DOHH2 (cell line): ENCODE measurements at regions not wholly inside any gene's neighbourhood (a gene's known extent, or its start where the extent isn't known, plus 50 kb on each side); places are given as distances from the start of the nearest gene placed in this dataset.

Experiments
- H3F3A ChIP-seq: fragments of 200-600 bp; sonication (generic), shearing (Covaris generic); 2 replicates; pipeline ENCODE4 v1.6.0; 2016; ENCODE audit warnings: antibody characterized with exemption, mild to moderate bottlenecking; ENCODE audit not compliant: control insufficient read depth, insufficient read depth
- H3K27ac ChIP-seq: fragments of 200-600 bp; sonication (generic); 2 replicates; pipeline ENCODE4 v1.5.1; 2014; ENCODE audit warnings: low read depth, mild to moderate bottlenecking, low read length, moderate library complexity
- H3K27me3 ChIP-seq: fragments of 200-600 bp; sonication (generic); 2 replicates; pipeline ENCODE4 v1.6.1; 2014; ENCODE audit warnings: mild to moderate bottlenecking, low read length, mixed read lengths; ENCODE audit not compliant: control insufficient read depth
- H3K36me3 ChIP-seq: fragments of 200-600 bp; sonication (generic); 2 replicates; pipeline ENCODE4 v1.6.1; 2014; ENCODE audit warnings: mild to moderate bottlenecking, low read length, moderate library complexity, mixed read lengths; ENCODE audit not compliant: control insufficient read depth
- H3K4me1 ChIP-seq: fragments of 200-600 bp; sonication (generic); 2 replicates; pipeline ENCODE4 v1.6.1; 2014; ENCODE audit warnings: mild to moderate bottlenecking, low read length, mixed read lengths; ENCODE audit not compliant: control insufficient read depth
- H3K4me2 ChIP-seq: fragments of 200-600 bp; sonication (generic); 2 replicates; pipeline ENCODE4 v1.6.0; 2014; ENCODE audit warnings: mild to moderate bottlenecking, low read length, moderate library complexity
- H3K4me3 ChIP-seq: fragments of 200-600 bp; sonication (generic); 2 replicates; pipeline ENCODE4 v1.5.1; 2014; ENCODE audit warnings: mild to moderate bottlenecking, low read length, mixed read lengths
- H3K79me2 ChIP-seq: fragments of 200-600 bp; sonication (generic); 2 replicates; pipeline ENCODE4 v1.6.1; 2014; ENCODE audit warnings: mild to moderate bottlenecking, low read length, mixed read lengths; ENCODE audit not compliant: control insufficient read depth
- H3K9me2 ChIP-seq: fragments of 200-600 bp; sonication (generic); replicated peaks from 2 replicates; pipeline ENCODE4 v1.6.1; 2014; ENCODE audit warnings: mild to moderate bottlenecking, low read length, mixed read lengths; ENCODE audit not compliant: control insufficient read depth
- H3K9me3 ChIP-seq: fragments of 200-600 bp; sonication (generic); 2 replicates; pipeline ENCODE4 v1.6.1; 2014; ENCODE audit warnings: antibody characterized with exemption, low read length, mixed read lengths; ENCODE audit not compliant: control insufficient read depth, insufficient read depth
- H4K20me1 ChIP-seq: fragments of 200-600 bp; sonication (generic); 2 replicates; pipeline ENCODE4 v1.6.0; 2014; ENCODE audit warnings: low read depth, mild to moderate bottlenecking, antibody characterized with exemption, low read length, moderate library complexity; ENCODE audit not compliant: control insufficient read depth, insufficient read depth
- CTCF ChIP-seq: fragments of 200-600 bp; sonication (generic); IDR thresholded peaks from one replicate; pipeline ENCODE4 v1.5.1; 2014; ENCODE audit warnings: antibody characterized with exemption, mild to moderate bottlenecking, low read depth, low read length; ENCODE audit not compliant: poor library complexity, severe bottlenecking
- EZH2phosphoT487 ChIP-seq: fragments of 200-600 bp; sonication (generic); IDR thresholded peaks from 2 replicates; pipeline ENCODE4 v1.6.1; 2017; ENCODE audit warnings: borderline replicate concordance, mild to moderate bottlenecking, antibody characterized with exemption, low read length, moderate library complexity, mixed read lengths

GRCh38 chr3:98982351-98982750 lies 80.9 kb upstream of the DCBLD2 start:
- H3K36me3 ChIP-seq, result no peaks in the 10 kb centered on the region
- no peaks in the 10 kb centered on the region for H4K20me1 ChIP-seq
- H3K9me2 ChIP-seq, result no peaks in the 10 kb centered on the region
- TF ChIP-seq EZH2phosphoT487 (no peak), CTCF (no peak)
- no peaks in the 10 kb centered on the region for H3K79me2 ChIP-seq
- H3K27me3 ChIP-seq, result no peaks in the 10 kb centered on the region
- no peak overlapping the region for H3K4me3 ChIP-seq
- H3K9me3 ChIP-seq, result no peaks in the 10 kb centered on the region
- no peak overlapping the region for H3K4me2 ChIP-seq
- no peaks in the 10 kb centered on the region for H3F3A ChIP-seq
- H3K27ac ChIP-seq, result no peak overlapping the region
- peaks cover 4% of the 10 kb centered on the region for H3K4me1 ChIP-seq

- H3K4me2 ChIP-seq, result no peak overlapping the region
- TF ChIP-seq CTCF (no peak), EZH2phosphoT487 (no peak)
- H3F3A ChIP-seq, result no peaks in the 10 kb centered on the region
- H3K36me3 ChIP-seq, result no peaks in the 10 kb centered on the region
- H3K27me3 ChIP-seq, result no peaks in the 10 kb centered on the region
- H4K20me1 ChIP-seq, result no peaks in the 10 kb centered on the region
- H3K4me1 ChIP-seq, result peaks cover 2% of the 10 kb centered on the region
- no peak overlapping the region for H3K4me3 ChIP-seq
- no peaks in the 10 kb centered on the region for H3K9me2 ChIP-seq
- H3K9me3 ChIP-seq, result no peaks in the 10 kb centered on the region
- no peak overlapping the region for H3K27ac ChIP-seq
- H3K79me2 ChIP-seq, result no peaks in the 10 kb centered on the region
Observed at GRCh38 chr3:98980915-98981596, 79.6 kb upstream of the DCBLD2 start.

- Histone ChIP-seq H3K4me1 (no peaks in the 10 kb centered on the region), H3K9me2 (no peaks in the 10 kb centered on the region), H3K79me2 (no peaks in the 10 kb centered on the region), H4K20me1 (no peaks in the 10 kb centered on the region), H3K4me3 (no peak overlapping the region), H3K27me3 (no peaks in the 10 kb centered on the region), H3K27ac (no peak overlapping the region), H3F3A (no peaks in the 10 kb centered on the region), H3K9me3 (no peaks in the 10 kb centered on the region), H3K4me2 (no peak overlapping the region), H3K36me3 (no peaks in the 10 kb centered on the region)
- no peak for TF ChIP-seq CTCF
- no peak for TF ChIP-seq EZH2phosphoT487
Observed at GRCh38 chr3:98979296-98979695, 77.8 kb upstream of the DCBLD2 start.
